Islet precursor cell (in vitro differentiated cells): ENCODE measurements at regions not wholly inside any gene's neighbourhood (a gene's known extent, or its start where the extent isn't known, plus 50 kb on each side); places are given as distances from the start of the nearest gene placed in this dataset.
A peak's percentile ranks its signal among the peaks of the same experiment; 100 is the strongest.

ENCODE experiments used
- DNase-seq: peaks from one replicate; pipeline ENCODE4 v3.0.0-alpha.2; 2018

DNA sequence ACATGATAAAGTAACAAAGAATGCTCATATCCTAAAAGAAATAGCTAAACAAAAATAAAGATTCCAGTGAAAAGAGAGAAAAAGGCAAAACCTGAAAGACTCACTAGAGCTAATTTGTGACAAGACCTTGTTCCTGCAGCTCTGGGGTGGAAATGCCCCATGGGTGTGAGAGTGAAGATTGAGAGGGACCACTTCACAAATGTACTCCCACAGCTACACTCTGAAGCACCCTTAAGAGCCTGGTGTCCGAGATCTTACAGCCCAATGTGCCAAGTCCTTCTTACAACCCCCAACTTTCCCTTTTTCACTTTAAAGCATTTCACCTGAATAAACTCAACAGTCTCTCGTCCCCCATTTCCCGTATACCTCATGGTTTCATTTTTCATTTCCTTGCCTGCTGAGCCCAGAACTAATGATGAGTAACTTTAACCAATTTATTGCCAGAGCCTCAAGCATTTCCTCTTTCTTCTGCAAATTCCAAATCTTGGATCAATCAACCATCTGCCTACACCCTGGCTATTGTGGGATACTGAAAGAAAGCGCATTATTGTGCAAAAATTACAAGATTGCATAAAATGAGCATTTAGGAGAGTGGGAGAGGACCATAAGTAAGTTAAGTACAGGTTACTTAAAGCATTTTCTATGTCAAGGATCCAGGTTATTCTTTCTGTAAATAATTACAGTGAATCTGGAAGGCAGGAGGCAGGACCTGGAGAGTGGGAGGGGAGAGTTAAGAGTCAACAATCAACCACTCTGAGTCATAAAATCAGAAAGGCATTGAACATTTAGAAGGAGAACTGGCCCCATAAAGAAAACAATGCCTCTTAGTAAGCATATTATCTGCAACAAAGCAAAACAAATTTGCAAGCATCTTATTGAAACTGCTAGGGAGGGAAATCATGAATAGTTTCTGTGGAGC is 804.4 kb upstream of the CELF4 start:
- DNase-seq: no peak

DNA sequence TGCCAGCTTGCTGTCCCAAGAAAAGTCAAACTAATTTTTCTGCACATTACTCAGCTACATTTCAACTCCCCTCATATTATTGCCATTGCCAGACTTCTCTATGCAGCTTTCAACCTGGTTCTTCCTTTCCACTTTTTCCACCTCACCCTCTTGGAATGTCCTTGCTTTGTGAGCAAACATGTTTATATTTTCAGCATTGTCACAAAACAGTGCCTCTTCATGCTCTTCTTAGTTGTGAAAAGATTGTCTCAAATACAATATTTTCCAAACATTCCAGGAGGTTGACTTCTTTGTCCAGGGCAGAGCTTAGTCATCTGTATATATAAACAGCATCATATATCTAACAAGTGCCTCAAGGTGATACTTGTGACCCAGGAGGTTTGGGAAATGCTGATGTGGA is 803.3 kb upstream of the CELF4 start:
- no peak for DNase-seq

DNA sequence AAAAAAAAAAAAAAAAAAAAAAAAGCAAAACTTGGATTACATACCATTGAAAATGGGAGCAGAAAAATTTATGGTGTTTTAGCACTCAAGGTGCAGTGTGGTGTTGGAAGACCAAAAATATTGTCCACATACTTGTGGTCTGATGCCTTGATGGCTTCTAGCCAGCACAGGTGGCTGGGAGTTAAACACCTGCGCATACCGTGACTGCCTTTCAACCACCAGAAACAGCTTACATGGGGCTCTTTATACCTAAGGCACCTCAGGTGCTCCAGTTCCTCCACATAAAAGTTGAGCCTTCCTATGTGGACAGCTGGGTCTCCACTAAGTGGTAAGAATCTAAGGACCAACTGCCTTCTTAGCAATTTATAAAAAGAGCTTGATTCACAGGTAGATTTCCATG is 802.6 kb upstream of the CELF4 start:
- DNase-seq: no peak

DNA sequence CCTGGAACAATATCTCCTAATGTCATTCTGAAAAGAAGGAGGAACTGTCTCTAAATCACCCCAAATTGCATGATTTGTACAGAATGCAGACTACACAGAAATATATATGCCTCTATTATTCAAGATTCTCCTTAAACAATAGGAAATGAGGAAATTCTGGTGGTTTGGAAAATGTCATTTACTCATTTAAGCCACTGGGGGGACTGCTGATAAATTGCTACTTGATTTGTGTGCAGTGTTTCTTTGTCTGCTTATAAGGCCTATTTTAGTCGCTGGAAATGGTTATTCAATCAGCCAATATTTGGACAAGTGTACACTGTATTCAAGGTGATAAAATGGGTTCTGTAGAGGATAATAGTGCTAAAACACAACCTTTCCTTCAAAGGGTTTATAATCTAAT is 801.9 kb upstream of the CELF4 start:
- DNase-seq: no peak

DNA sequence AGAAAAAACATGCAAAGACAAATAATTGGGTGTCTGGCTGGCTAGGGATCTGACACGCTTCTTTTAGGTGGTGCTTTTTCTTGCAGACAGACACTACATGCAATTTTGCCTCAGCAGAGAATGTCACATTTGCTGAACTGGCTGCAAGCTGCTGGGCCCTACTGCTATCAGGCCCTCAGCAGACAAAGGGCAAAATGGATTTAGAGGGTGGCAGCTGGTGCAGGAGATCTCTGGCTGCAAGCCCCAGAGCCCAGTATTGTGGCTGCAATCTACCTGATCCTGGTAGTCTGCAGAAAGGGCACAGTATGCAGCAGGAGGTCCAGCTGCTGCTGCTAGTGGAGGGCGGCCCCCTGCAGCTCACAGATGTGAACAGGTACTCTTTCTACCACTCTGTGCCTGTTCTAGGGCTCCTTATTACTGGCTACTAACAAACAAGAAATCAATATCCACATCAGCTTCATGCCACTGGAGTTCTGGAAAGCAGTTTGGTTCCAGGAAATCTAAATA is 796.7 kb upstream of the CELF4 start:
- DNase-seq: no peak

DNA sequence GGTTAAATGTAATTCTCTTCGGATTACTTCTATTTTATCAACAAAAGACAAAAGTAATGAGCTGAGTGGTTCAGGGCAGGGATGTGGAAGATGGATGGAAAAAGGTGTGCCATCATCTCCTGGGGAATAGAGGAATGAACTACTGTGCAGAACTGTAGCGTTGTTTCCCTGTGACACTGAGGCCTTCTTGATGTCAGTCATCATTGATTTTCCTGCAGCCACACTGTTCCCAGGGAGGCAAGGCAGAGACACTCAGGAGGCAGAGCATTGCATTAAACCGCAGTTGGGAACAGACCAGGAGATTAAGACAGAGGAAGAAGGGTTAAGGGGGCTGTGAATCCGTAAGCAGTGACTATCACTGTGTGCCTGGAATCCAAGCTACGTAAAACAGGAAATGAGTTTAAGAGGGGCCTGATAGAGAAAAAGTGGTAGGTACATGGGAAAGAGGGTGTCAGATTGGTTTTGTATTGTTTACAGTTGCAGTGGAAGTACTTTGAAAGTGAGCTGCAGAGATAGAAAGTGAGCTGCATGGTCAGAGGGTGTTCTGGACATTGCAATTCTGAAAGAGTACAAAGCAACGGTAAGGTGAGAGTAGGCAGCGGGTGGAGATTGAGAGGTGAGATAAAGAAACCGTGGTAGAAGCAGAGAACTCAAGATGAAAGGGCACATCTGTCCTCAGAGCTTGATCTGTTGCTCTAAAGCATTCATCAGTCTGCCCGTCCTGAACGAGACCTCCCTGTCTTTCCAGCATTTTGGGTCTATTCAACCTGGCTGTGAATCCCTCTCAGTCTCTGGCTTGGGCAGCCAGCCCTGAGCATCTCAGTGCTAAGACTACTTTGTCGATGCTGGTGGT is 793.4 kb upstream of the CELF4 start:
- DNase-seq: peak; percentile 66

DNA sequence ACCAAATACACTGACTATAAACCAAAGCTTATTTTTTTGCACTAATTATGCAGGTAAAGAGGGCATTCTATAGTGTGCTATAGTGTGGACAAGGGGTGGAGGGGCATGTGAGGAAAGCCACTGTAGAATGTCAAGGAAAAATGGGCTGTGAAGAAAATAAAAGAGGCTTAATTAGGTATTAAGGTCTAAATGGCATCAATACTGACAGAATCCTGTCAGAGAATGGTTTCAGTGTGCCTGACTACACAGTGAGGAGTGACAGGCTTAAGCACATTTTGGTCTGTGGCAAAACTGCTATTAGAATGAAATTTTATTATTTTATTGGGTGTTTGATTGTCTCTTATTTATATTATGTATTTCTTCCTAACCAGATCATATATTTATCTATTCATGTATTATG is 787.6 kb upstream of the CELF4 start:
- DNase-seq: no peak

DNA sequence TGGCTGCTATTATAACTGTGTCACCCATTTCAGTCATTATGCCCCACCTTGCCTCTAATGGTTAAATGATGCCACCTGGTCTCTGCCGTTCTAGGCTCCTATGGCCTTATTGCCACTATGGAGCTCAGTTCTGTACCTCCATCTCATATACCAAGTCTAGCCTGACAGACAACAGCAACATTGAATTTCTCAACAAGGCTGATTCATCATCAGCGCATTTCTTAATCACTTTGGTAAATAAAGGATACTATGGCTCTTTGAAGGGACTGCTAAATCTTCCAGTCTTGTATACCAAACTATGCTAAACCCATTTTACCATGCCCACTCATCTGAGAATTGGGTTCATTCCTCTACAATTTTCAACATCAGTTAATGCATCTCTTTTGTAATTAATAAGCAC is 784.5 kb upstream of the CELF4 start:
- DNase-seq: no peak

DNA sequence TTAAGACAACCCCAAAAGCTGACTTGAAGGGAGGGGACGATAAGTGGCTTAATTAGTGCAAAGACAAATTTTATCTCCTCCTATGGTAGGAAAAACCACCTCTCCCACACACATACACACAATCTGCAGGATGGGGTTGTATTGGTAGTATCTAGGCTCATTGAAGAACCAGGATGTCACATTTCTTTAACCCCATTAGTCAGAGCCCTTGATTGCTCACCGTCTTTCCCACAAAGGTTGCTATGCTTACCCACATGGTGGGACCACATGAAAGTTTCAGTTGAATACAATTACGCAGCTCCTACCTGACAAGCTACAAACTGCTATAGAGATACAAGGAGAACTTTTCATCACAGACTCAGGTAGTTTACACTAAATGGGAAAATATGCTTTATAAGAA is 765.0 kb upstream of the CELF4 start:
- no peak for DNase-seq

DNA sequence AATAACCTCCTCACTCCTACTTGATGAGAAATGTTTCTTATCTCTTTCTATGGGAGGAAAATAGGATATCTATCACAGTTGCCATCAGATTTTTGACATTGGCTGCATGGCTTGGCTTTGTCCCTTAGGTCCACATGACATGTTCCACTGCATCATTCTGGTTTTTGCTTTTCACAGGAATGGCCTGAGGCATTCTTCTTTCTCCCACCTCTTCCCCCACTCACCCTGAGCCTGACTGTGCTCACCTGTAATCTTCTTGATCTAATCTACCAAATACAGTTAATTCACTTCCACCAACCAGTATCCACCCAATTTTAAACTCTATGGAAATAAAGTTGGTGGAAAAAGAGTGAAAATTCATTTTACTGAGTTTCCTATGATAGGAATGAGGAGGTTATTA is 763.5 kb upstream of the CELF4 start:
- DNase-seq: no peak

DNA sequence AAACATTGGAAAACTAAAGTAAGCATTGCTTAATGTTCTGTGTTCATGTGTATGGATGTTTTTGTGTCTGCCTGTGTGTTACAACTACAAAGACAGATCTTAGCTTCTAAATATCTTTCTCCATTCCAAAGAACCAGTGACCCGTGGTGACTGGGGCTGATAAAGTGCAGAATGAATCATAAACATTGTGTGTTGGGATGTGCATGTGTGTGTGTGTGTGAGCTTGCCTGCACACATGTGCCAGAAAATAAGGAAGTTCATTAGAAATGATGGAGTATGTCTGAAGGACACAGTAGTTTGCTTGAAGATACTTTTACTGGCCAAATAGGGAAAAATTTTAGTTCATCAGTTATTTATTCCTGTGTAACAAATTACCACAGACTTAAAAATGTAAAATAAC is 756.6 kb upstream of the CELF4 start:
- DNase-seq: no peak

DNA sequence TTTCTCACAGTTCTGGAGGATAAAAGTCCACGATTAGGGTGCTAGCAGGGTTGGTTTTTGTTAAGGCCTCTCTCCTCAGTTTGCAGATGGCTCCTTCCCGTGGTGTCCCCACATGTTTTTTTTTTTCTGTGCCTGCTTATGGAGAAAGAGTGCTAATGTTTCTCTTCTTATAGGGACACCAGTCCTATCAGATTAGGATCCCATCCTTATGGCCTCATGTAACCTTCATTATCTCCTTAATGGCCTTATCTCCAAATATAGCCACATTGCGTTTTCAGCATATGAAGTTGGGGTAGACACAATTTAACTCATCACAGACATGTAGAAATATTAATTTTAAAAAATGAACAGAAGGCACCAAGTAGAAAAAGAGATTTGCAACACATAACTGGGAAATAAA is 755.7 kb upstream of the CELF4 start:
- DNase-seq: no peak

DNA sequence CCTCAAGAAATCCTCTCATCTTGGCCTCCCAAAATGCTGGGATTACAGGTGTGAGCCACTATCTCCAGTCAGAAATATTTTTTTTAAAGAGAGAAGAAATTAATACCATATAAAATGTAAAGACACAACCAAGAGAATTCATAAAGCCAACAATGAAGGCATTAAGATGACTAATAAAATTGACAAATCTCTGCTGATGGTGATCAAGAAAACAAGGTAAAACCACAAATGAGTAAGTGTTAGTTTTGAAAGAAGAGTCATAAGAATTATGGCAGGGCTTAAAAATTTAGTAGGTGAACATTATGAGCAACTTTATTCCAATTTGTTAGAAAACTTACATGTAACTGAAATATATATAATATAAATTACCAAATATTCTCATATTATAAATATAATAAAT is 752.8 kb upstream of the CELF4 start:
- DNase-seq: no peak

DNA sequence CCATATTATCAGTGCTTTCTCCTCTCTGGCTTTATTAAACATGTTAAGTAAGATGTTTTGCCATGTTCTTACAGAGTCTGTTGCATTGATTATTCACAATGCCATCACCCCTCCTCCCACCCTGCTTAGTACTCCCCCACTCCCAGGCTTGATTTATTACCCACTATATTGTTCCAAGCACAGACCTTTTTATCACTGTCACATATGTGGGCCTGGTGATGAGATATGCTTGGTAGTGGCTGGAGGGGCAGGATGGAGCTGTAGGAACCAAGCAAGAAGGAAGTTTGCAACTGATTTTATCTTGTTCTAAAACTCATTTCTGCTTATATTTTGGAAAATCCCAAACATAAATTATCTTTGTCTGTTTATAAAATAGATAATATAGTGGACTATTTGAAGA is 748.2 kb upstream of the CELF4 start:
- no peak for DNase-seq

DNA sequence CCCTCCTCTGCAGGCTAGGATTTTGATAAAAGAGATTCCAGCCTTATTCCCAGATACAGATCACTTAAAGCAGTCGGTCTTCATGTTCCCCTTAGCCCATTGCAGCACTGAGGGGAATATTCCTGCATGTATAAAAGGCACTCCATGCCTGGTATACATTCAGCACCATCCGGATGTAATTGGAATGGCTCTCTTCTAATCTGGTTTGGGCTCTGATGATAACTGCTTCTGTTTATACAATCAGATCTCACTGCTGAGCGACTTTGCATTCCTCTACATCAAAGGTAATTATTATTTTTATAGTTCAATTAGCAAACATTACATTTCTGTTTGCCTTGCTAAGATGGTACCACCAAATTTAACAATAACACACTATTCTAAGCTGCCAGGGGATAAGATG is 746.9 kb upstream of the CELF4 start:
- DNase-seq: no peak

DNA sequence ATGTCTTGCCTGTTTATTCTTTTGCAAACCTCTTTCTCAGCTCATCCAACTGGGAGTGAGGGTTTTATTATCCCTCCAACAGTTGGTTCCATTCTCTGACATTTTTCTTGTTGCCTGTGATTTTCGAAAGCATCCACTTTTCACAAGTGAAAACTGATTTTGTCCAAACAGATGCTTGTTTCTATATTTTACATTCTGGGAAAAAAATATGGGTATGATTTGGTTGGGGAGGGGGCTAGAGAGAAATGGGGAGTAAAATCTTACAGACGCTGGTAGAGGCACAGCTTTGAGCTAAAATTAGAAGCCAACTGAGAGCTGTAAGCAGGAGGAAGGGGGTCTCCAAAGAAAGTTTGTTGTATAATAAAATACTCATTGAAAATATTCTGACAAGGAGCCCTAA is 745.3 kb upstream of the CELF4 start:
- DNase-seq: no peak

DNA sequence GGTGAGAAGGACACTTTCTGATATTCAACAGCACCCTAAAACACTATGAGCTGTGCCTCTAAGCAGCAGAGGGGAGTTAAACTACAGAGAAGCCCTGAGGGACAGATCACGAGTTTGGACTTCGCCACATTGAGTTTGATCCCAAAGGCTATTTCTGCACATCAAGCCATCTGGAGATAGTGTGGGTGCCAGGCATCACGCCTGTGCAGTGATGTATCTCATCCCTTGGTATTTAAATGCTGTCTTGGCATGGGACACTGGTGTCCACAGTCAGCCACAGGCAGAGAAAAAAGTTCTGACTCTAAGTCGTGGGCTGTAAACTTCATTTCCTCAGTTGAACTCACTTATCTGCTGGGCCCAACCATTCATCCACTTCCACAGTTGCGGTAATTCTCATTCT is 742.3 kb upstream of the CELF4 start:
- DNase-seq: no peak

DNA sequence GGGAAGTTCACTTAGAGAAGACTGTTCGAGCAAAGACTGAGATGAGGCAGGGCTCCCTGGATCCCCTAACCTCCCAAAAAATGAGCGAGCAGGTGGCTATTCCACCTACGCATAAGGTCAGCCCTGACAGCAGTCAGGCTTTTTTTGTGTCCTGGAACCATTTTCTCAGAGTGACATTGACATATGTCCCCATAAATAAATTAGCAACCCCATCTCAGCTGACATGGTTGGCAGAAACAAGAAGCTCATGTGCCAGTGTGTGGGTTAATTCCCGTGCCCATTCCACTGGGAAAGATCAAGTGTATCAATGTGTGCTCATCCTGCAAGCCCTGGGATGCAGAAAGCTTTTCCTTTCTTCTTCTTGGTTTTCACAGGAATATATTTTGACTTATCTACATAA is 740.4 kb upstream of the CELF4 start:
- no peak for DNase-seq

DNA sequence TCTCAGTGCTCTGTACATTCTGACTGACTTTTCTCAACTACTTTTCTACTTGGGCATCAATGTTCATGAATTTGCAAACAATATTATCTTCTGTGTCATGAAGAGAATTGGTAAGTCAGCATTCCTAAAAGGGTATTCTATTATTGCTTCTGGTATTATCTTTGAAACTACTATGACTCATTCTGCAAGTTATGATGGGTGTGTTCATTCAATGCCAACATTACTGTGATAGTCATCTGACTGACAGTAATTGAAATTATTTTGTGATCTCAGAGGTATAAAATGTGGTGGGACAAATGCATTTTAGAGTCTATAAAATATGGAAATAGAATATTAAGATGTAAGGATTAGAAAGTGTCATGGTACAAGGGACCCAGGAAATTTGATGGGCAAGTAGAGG is 736.0 kb upstream of the CELF4 start:
- no peak for DNase-seq

DNA sequence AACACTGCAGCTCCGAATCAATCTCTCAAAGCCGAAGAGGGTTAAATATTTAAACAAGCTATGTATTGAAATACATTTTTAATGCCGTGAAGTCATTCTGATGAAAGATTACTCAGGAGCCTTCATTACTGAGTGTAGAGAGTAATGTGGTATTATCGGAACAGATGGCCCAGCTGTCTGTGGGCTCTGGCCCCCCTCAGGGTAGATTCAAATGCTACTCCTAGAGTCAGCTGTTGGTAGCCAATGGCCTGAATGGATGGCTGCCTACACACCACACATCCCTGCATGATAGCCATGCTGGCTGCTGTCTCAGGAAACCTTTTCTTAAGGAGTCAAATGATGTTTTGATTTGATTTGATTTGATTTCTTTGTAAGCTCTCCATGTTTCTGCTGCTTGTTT is 732.3 kb upstream of the CELF4 start:
- no peak for DNase-seq

DNA sequence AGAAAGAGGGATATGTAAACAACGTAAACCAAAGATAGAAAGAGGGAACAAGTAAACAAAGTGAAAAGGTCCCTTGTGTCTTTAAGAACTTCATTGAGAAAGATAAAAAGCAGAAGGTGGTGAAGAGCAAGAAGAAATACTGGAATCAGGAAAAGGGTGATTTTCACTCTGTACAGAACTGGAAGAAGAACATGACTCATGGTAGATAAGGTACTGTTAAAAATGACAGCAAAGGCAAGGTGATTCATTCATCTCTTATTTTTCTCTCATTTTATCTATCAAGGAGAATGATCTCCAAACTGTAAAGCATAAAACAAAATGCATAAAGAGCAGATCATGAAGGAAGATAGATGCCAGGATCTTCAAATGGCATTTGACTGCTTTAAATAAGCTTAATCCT is 724.6 kb upstream of the CELF4 start:
- no peak for DNase-seq

DNA sequence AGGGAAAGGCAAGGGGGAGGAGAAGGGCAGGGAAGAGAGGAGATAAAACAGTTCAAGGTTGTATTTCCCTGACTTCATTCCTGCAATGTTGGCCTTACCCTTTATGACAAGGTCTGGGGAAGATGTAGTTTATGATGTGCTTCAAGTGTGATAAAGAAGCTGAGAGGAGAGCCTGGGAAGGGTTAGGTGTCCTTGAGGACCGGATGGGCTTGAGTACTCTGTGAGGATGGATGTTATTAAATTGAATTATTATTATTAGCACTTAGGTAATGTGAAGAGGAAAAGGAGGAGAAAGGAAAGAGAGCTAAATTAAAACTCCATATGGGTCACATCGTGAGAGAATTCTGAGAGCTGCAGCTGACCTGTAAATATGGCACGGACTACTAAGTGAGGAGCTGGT is 719.4 kb upstream of the CELF4 start:
- no peak for DNase-seq

DNA sequence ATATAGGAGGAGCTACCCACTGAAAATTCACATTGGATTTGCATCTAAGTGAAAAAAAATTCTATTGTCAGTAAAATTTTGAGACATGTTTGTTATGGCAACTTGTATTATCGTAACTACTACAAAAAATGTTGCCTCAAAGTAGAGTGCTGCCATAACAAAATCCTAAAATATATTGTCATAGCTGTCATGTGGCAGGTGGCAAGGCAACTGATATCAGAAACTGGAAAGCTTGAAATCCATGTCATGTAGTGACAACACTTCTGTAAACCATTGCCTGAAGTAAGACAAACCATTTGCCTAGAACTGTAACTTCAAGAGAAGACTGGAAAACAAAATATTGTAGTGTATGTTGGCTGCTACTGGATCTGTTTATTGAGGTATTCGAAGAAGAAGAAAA is 697.5 kb upstream of the CELF4 start:
- no peak for DNase-seq

DNA sequence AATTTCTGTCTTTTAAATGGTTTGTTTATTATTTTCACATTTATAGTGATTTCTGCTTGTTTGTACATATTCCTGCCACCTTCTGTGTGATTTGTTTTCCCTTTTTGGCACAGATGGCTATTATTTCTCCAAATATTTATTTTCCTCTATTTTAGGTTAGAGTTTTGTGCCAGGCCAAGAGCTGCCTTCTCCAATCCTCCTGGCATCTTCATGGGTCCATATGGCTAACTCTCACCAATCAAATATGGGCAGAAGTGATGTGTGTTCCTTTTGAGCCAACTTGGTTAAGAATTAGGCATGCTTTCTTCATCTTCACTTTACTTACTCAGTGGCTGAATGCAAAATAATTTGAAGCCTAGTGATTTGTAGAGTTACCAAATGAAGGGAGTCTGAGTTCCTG is 697.1 kb upstream of the CELF4 start:
- DNase-seq: no peak
